Heart left ventricle (tissue), 16 donors: ENCODE measurements at regions not wholly inside any gene's neighbourhood (a gene's known extent, or its start where the extent isn't known, plus 50 kb on each side); places are given as distances from the start of the nearest gene placed in this dataset.

Experiments used
- ATAC-seq, 4 donors: fragments of 200-7000 bp; cut with Tn5 transposase; one replicate each; pipeline ENCODE4 v1.9.1; 2020 to 2022; ENCODE audit warnings: moderate library complexity in 4 of 4, mild to moderate bottlenecking in 3 of 4, moderate number of reproducible peaks in 1 of 4
- DNase-seq, 5 donors: peaks; one replicate each; pipeline ENCODE4 v3.0.0-alpha.2; 2020
- H3K27ac ChIP-seq, 12 donors: fragments of 200-600 bp; sonication (generic) in 4 of 12; one replicate each; pipeline versions ENCODE4 v1.5.0 to v1.8.0; 2016 to 2022; ENCODE audit warnings: mild to moderate bottlenecking in 2 of 12
- H3K27me3 ChIP-seq, 9 donors: fragments of 200-600 bp; sonication (generic) in 2 of 9; one replicate each; pipeline versions ENCODE4 v1.5.1 to v1.8.0; 2016 to 2022; ENCODE audit warnings: mild to moderate bottlenecking in 3 of 9
- H3K36me3 ChIP-seq, 9 donors: fragments of 200-600 bp; sonication (generic) in 2 of 9; one replicate each; pipeline versions ENCODE4 v1.5.0 to v1.8.0; 2018 to 2022; ENCODE audit warnings: mild to moderate bottlenecking in 2 of 9
- H3K4me1 ChIP-seq, 12 donors: fragments of 200-600 bp; sonication (generic) in 4 of 12; one replicate each; pipeline versions ENCODE4 v1.5.0 to v1.8.0; 2016 to 2022; ENCODE audit warnings: mild to moderate bottlenecking in 3 of 12
- H3K4me3 ChIP-seq, 12 donors: fragments of 200-600 bp; sonication (generic) in 4 of 12; one replicate each; pipeline versions ENCODE4 v1.5.0 to v1.8.0; 2017 to 2022; ENCODE audit warnings: mild to moderate bottlenecking in 9 of 12, moderate library complexity in 4 of 12
- H3K9me3 ChIP-seq, 12 donors: fragments of 200-600 bp; sonication (generic) in 4 of 12; one replicate each; pipeline versions ENCODE4 v1.5.0 to v1.8.0; 2016 to 2022; ENCODE audit warnings: mild to moderate bottlenecking in 1 of 12
- POLR2A ChIP-seq, 2 donors: fragments of 450-650 bp; IDR thresholded peaks; one replicate each; pipeline ENCODE4 v1.6.1; 2017; ENCODE audit warnings: antibody characterized with exemption in 2 of 2, mild to moderate bottlenecking in 2 of 2, moderate library complexity in 2 of 2
- WGBS, 4 donors: extraction: QIAGEN DNeasy Blood & Tissue Kit in 2 of 4; methylation state at CpG; one replicate each; pipeline versions ENCODE4 v1.1.5 to v1.1.7; 2013 to 2018; 5-methylcytosine and 5-hydroxymethylcytosine counted together
- intact Hi-C, 10 donors: fragments of 100-400 bp; cut with DNase I; formaldehyde crosslinking; loops; one replicate each; pipeline versions ENCODE4 v1.11.1 to v1.14.2; 2022
- TF ChIP-seq, protein P1 (sequence below), 12 donors: fragments of 200-600 bp; sonication (generic) in 4 of 12; IDR thresholded peaks; one replicate each; pipeline versions ENCODE4 v1.5.0 to v1.8.0; 2018 to 2022; ENCODE audit warnings: antibody characterized with exemption in 12 of 12, mild to moderate bottlenecking in 5 of 12
- donor health status: ischemic (EF 13 %, LVEDD 7.1; RV severe dilation, severe dysfunction).
- donor health status: healthy with polysubstance abuse.
- donor health status: DM: no; HTN: yes; CAD: no.
- donor health status: DM: no; HTN: no; CAD: no.
- donor health status: ischemic (EF 25% LVEDD 6.9; RV normal size, moderate dysfunction).
- donor health status: ischemic (EF 25% LVEDD 5.7; RV mildly dilated, moderate dysfunction).
- donor health status: healthy.
- donor health status: DM: yes; HTN: yes; CAD: no.
- donor health status: ischemic (EF 35%, LVEDD 5.7; RV mildly dilated, moderate dysfunction).
- donor health status: nonischemic (EF 11% LVEDD 7.7; RV severe dilation, severe dysfunction).
- donor health status: DM: yes; HTN: yes; CAD: no.
- donor health status: PGD.
- donor health status: ischemic (EF 29% LVEDD 5.4; RV normal size, mild dysfunction).
- donor health status: nonischemic (EF 23%, LVEDD 6.1; RV moderate dilation, normal function).

DNA sequence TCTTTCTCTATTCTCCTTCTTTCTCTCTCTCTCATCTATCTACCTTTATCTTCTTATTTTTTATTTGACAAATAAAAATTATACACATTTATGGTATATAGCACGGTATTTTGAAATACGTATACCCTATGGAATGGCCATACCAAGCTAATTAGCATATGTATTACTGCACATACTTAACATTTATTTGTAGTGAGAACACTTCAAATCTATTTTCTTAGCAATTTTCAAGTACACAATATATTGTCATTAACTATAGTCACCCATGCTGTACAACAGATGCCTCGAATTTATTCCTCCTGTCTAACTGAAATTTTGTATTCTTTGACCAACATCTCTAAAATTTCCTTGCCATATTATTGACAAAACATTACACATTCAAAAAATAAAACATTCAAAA, 447.1 kb downstream of the MIAT start:
- WGBS, 4 donors = 64 to 95% (median 74%) methylated on average over 3 of the region's 3 CpGs
- Histone ChIP-seq H3K27ac (no peak overlapping the region), H3K4me1 (peaks cover 0 to 36% (median 7%) of the 10 kb centered on the region in 12 donors), H3K27me3 (peaks cover 0 to 42% (median 11%) of the 10 kb centered on the region in 9 donors), H3K36me3 (no peaks in the 10 kb centered on the region), H3K4me3 (no peak overlapping the region), H3K9me3 (peaks cover 0 to 3% (median 0%) of the 10 kb centered on the region in 12 donors)
- ATAC-seq (no peak), DNase-seq (no peak)
- TF ChIP-seq POLR2A (IDR thresholded peaks at IDR 0.05) = no peak
- TF ChIP-seq, protein P1, sequence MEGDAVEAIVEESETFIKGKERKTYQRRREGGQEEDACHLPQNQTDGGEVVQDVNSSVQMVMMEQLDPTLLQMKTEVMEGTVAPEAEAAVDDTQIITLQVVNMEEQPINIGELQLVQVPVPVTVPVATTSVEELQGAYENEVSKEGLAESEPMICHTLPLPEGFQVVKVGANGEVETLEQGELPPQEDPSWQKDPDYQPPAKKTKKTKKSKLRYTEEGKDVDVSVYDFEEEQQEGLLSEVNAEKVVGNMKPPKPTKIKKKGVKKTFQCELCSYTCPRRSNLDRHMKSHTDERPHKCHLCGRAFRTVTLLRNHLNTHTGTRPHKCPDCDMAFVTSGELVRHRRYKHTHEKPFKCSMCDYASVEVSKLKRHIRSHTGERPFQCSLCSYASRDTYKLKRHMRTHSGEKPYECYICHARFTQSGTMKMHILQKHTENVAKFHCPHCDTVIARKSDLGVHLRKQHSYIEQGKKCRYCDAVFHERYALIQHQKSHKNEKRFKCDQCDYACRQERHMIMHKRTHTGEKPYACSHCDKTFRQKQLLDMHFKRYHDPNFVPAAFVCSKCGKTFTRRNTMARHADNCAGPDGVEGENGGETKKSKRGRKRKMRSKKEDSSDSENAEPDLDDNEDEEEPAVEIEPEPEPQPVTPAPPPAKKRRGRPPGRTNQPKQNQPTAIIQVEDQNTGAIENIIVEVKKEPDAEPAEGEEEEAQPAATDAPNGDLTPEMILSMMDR (IDR thresholded peaks at IDR 0.05) = no peak
- intact Hi-C loops = loop anchor here in 2 of 10 donors (10.0 kb wide), 2 partner anchors 110 to 710 kb away; no protein-coding TSS in a partner anchor

DNA sequence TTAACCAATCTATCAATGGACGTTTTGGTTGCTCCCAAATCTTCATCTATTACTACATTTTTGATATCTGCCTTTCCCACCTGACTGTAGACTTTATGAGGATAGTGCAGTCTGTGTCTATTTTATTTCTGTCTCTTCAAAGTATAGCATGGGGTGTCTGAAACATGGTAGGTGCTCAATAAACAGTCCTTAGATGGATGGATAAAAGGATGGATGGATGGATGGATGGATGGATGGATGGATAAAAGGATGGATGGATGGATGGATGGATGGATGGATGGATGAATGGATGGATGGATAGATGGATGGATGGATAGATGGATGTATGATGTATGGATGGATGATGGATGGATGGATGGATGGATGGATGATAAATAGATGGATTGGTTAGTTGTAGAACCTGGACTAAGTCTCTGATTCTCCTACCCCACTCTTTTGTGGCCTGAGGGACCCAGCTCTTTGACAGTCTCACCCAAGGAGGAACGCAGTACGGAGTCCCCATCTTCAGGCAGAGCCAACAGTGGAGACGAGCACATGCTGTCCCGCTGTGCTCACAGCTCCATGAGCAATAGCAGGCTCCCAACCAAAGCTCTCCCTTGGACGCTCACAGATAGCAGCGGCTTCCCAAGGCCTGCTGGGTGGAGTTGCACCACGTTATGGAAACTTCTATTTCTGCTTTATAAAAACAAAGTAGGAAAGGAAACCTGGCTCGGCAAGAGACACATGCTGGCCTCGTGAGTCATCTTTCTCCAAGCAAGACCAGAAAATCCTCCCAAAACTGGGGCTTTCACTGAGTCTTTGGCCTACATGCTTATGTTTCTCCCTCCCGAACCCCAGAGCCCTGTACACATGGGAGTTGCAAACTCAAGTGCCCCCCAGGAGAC, 448.0 kb downstream of the MIAT start:
- peak overlapping the region in 10 of 12 donors; percentile 26 to 77 (median 46) for H3K27ac ChIP-seq
- ATAC-seq = peak; percentile 87 to 94 (median 90)
- H3K4me3 ChIP-seq = no peak overlapping the region
- H3K27me3 ChIP-seq = peaks cover 0 to 34% (median 11%) of the 10 kb centered on the region in 9 donors
- TF ChIP-seq POLR2A (IDR thresholded peaks at IDR 0.05) = no peak
- TF ChIP-seq, protein P1 (IDR thresholded peaks at IDR 0.05) = no peak
- H3K9me3 ChIP-seq = peaks cover 0 to 6% (median 0%) of the 10 kb centered on the region in 12 donors
- DNase-seq = peak in 4 of 5 donors; percentile 57 to 80 (median 70)
- H3K36me3 ChIP-seq = no peaks in the 10 kb centered on the region
- intact Hi-C loops = loop anchor here in 2 of 10 donors (10.0 kb wide), 2 partner anchors 109 to 709 kb away; no protein-coding TSS in a partner anchor
- H3K4me1 ChIP-seq = peaks cover 0 to 36% (median 7%) of the 10 kb centered on the region in 12 donors
- 48 to 65% (median 56%) methylated on average over 11 of the region's 11 CpGs for WGBS, 4 donors

DNA sequence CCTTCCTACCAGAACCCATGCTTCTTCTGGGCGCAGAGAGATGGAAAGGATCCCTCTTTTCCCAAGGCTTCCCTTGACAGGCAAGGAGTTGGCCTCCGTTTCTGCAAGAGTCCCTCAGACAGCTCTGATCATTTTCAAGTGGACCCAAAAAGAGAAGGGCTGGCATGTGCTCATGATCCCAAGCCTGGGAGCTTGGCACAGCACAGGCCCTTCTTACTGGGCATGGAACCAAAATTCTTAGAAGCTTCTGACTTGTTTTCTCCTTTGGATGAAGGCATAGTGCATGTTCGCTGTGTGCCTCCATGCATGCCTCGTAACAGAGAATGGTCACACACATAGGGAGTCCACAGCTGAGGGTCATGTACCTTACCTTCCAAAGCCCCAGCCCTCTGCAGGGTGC, 449.6 kb downstream of the MIAT start:
- peaks cover 0 to 24% (median 5%) of the 10 kb centered on the region in 9 donors for H3K27me3 ChIP-seq
- peak overlapping the region in 6 of 12 donors; percentile 38 to 77 (median 64) for H3K27ac ChIP-seq
- WGBS, 4 donors = 73 to 86% (median 77%) methylated on average over 4 of the region's 4 CpGs
- TF ChIP-seq POLR2A (IDR thresholded peaks at IDR 0.05) = no peak
- TF ChIP-seq, protein P1 (IDR thresholded peaks at IDR 0.05) = no peak
- intact Hi-C loops = loop anchor here in 2 of 10 donors (10.0 kb wide), 2 partner anchors 108 to 708 kb away; no protein-coding TSS in a partner anchor
- DNase-seq (no peak), ATAC-seq (no peak)
- H3K4me3 ChIP-seq = no peak overlapping the region
- peaks cover 0 to 36% (median 7%) of the 10 kb centered on the region in 12 donors for H3K4me1 ChIP-seq
- peaks cover 0 to 6% (median 0%) of the 10 kb centered on the region in 12 donors for H3K9me3 ChIP-seq
- no peaks in the 10 kb centered on the region for H3K36me3 ChIP-seq

DNA sequence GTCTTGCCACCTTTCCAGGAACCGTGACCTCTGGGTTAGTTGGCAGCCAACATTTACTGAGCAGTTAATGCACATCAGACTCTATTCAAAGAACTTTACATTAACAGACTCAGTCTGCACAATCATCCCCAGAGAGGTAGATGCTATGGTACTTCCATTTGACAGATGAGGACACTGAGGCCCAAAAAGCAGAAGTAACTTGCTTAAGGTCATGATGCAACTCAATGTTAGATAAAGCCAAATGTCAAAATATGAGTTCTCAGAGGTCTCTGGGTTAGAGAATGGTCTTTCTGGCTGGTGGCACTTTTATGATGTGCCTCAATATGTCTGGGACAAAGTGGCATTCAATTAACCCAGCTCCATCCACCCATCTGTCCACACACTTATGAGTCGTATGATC, 450.0 kb downstream of the MIAT start:
- H3K4me3 ChIP-seq = no peak overlapping the region
- intact Hi-C loops = loop anchor here in 2 of 10 donors (10.0 kb wide), 2 partner anchors 107 to 707 kb away; no protein-coding TSS in a partner anchor
- H3K4me1 ChIP-seq = peaks cover 0 to 36% (median 7%) of the 10 kb centered on the region in 12 donors
- H3K36me3 ChIP-seq = no peaks in the 10 kb centered on the region
- WGBS, 4 donors = 46 to 86% (median 55%) methylated on average over 2 of the region's 2 CpGs
- peak overlapping the region in 5 of 12 donors; percentile 22 to 77 (median 58) for H3K27ac ChIP-seq
- peaks cover 0 to 9% (median 0%) of the 10 kb centered on the region in 12 donors for H3K9me3 ChIP-seq
- DNase-seq (no peak), ATAC-seq (no peak)
- TF ChIP-seq, protein P1 (IDR thresholded peaks at IDR 0.05) = no peak
- no peak for TF ChIP-seq POLR2A (IDR thresholded peaks at IDR 0.05)
- peaks cover 0 to 20% (median 3%) of the 10 kb centered on the region in 9 donors for H3K27me3 ChIP-seq
